ENCODE measurements at regions not wholly inside any gene's neighbourhood (a gene's known extent, or its start where the extent isn't known, plus 50 kb on each side); places are given as distances from the start of the nearest gene placed in this dataset.

GRCh38 chr1:30129421-30130055 lies 593.8 kb downstream of the MATN1 start:
- Histone ChIP-seq H3K4me1 (no peaks in the 10 kb centered on the region), H3K36me3 (no peaks in the 10 kb centered on the region), H3K4me3 (no peak overlapping the region), H3K27ac (no peak overlapping the region), H3K27me3 (0 out of 2 replicates have a peak, but pooled peaks cover 3% of the 10 kb centered on the region), H3K9me3 (replicated peaks) (no peaks in the 10 kb centered on the region)
- DNase-seq, result no peak

GRCh38 chr1:30129001-30129408 lies 594.4 kb downstream of the MATN1 start:
- no peak for DNase-seq
- H3K4me1 ChIP-seq, result no peaks in the 10 kb centered on the region

GRCh38 chr1:30126848-30127247 lies 596.5 kb downstream of the MATN1 start:
- no peaks in the 10 kb centered on the region for H3K36me3 ChIP-seq
- no peak for DNase-seq
- H3K4me1 ChIP-seq, result no peaks in the 10 kb centered on the region
- H3K9me3 ChIP-seq (replicated peaks), result no peaks in the 10 kb centered on the region
- no peak overlapping the region for H3K27ac ChIP-seq
- H3K27me3 ChIP-seq, result no peaks in the 10 kb centered on the region
- no peak overlapping the region for H3K4me3 ChIP-seq

More at GRCh38 chr1:30129001-30129408, 594.4 kb downstream of the MATN1 start:
- Histone ChIP-seq H3K4me3 (no peak overlapping the region), H3K27me3 (0 out of 2 replicates have a peak, but pooled peaks cover 3% of the 10 kb centered on the region), H3K9me3 (replicated peaks) (no peaks in the 10 kb centered on the region), H3K27ac (no peak overlapping the region), H3K36me3 (no peaks in the 10 kb centered on the region)

GRCh38 chr1:30125821-30126170 lies 597.6 kb downstream of the MATN1 start:
- Histone ChIP-seq H3K9me3 (replicated peaks) (no peaks in the 10 kb centered on the region), H3K4me1 (no peaks in the 10 kb centered on the region), H3K27me3 (peaks cover 2% of the 10 kb centered on the region; the same call in 1 of the 2 replicates), H3K36me3 (no peaks in the 10 kb centered on the region), H3K27ac (no peak overlapping the region), H3K4me3 (no peak overlapping the region)
- no peak for DNase-seq

GRCh38 chr1:30125021-30125820 lies 598.2 kb downstream of the MATN1 start:
- Histone ChIP-seq H3K4me1 (no peaks in the 10 kb centered on the region), H3K36me3 (no peaks in the 10 kb centered on the region), H3K9me3 (replicated peaks) (no peaks in the 10 kb centered on the region), H3K27me3 (peaks cover 7% of the 10 kb centered on the region; the same call in 1 of the 2 replicates), H3K27ac (no peak overlapping the region), H3K4me3 (no peak overlapping the region)
- DNase-seq, result no peak

GRCh38 chr1:30123896-30124295 lies 599.5 kb downstream of the MATN1 start:
- Histone ChIP-seq H3K36me3 (no peaks in the 10 kb centered on the region), H3K27me3 (peaks cover 7% of the 10 kb centered on the region; the same call in 1 of the 2 replicates), H3K4me1 (no peaks in the 10 kb centered on the region), H3K4me3 (no peak overlapping the region), H3K27ac (no peak overlapping the region), H3K9me3 (replicated peaks) (no peaks in the 10 kb centered on the region)
- DNase-seq, result no peak

GRCh38 chr1:30123036-30123435 lies 600.3 kb downstream of the MATN1 start:
- Histone ChIP-seq H3K9me3 (replicated peaks) (no peaks in the 10 kb centered on the region), H3K36me3 (no peaks in the 10 kb centered on the region), H3K4me3 (no peak overlapping the region)

GRCh38 chr1:30120245-30121000 lies 603.0 kb downstream of the MATN1 start:
- Histone ChIP-seq H3K9me3 (replicated peaks) (no peaks in the 10 kb centered on the region), H3K36me3 (no peaks in the 10 kb centered on the region), H3K4me1 (no peaks in the 10 kb centered on the region), H3K27ac (no peak overlapping the region), H3K27me3 (peaks cover 7% of the 10 kb centered on the region; the same call in 1 of the 2 replicates), H3K4me3 (no peak overlapping the region)
- no peak for DNase-seq

More at GRCh38 chr1:30123036-30123435, 600.3 kb downstream of the MATN1 start:
- peaks cover 7% of the 10 kb centered on the region; the same call in 1 of the 2 replicates for H3K27me3 ChIP-seq
- no peaks in the 10 kb centered on the region for H3K4me1 ChIP-seq
- H3K27ac ChIP-seq, result no peak overlapping the region
- no peak for DNase-seq

- no peaks in the 10 kb centered on the region for H3K4me1 ChIP-seq
- H3K4me3 ChIP-seq, result no peak overlapping the region
- peaks cover 7% of the 10 kb centered on the region; the same call in 1 of the 2 replicates for H3K27me3 ChIP-seq
- DNase-seq, result no peak
- H3K27ac ChIP-seq, result no peak overlapping the region
- H3K9me3 ChIP-seq (replicated peaks), result no peaks in the 10 kb centered on the region
- no peaks in the 10 kb centered on the region for H3K36me3 ChIP-seq
These were observed 605.7 kb downstream of the MATN1 start for GRCh38 chr1:30117685-30118084.

GRCh38 chr1:30111431-30111830 lies 612.0 kb downstream of the MATN1 start:
- peak; percentile 40 to 66 for DNase-seq
- H3K36me3 ChIP-seq, result no peaks in the 10 kb centered on the region

GRCh38 chr1:30110846-30111245 lies 612.5 kb downstream of the MATN1 start:
- Histone ChIP-seq H3K4me3 (no peak overlapping the region), H3K9me3 (replicated peaks) (no peaks in the 10 kb centered on the region), H3K27ac (no peak overlapping the region)

More at GRCh38 chr1:30111431-30111830, 612.0 kb downstream of the MATN1 start:
- Histone ChIP-seq H3K9me3 (replicated peaks) (no peaks in the 10 kb centered on the region), H3K4me1 (no peaks in the 10 kb centered on the region), H3K27me3 (peaks cover 17% of the 10 kb centered on the region), H3K4me3 (no peak overlapping the region), H3K27ac (no peak overlapping the region)

GRCh38 chr1:30109853-30110252 lies 613.5 kb downstream of the MATN1 start:
- H3K36me3 ChIP-seq, result no peaks in the 10 kb centered on the region
- H3K4me1 ChIP-seq, result no peaks in the 10 kb centered on the region
- H3K4me3 ChIP-seq, result no peak overlapping the region
- no peaks in the 10 kb centered on the region for H3K9me3 ChIP-seq (replicated peaks)
- DNase-seq, result no peak
- H3K27ac ChIP-seq, result no peak overlapping the region
- H3K27me3 ChIP-seq, result peaks cover 17% of the 10 kb centered on the region

More at GRCh38 chr1:30110846-30111245, 612.5 kb downstream of the MATN1 start:
- no peak for DNase-seq
- Histone ChIP-seq H3K4me1 (no peaks in the 10 kb centered on the region), H3K36me3 (no peaks in the 10 kb centered on the region), H3K27me3 (peaks cover 17% of the 10 kb centered on the region)

- Histone ChIP-seq H3K27ac (no peak overlapping the region), H3K4me3 (no peak overlapping the region), H3K36me3 (no peaks in the 10 kb centered on the region), H3K4me1 (no peaks in the 10 kb centered on the region), H3K9me3 (replicated peaks) (no peaks in the 10 kb centered on the region), H3K27me3 (peaks cover 17% of the 10 kb centered on the region)
- DNase-seq, result no peak
These were observed 615.2 kb downstream of the MATN1 start for GRCh38 chr1:30108186-30108585.

- Histone ChIP-seq H3K9me3 (replicated peaks) (no peaks in the 10 kb centered on the region), H3K4me3 (no peak overlapping the region), H3K27ac (no peak overlapping the region), H3K27me3 (peaks cover 10% of the 10 kb centered on the region), H3K4me1 (no peaks in the 10 kb centered on the region), H3K36me3 (no peaks in the 10 kb centered on the region)
- peak; percentile 49 to 59 for DNase-seq
These were observed 617.3 kb downstream of the MATN1 start for GRCh38 chr1:30106125-30106524.

GRCh38 chr1:30104551-30104950 lies 618.8 kb downstream of the MATN1 start:
- DNase-seq, result no peak
- no peak overlapping the region for H3K4me3 ChIP-seq
- no peak overlapping the region for H3K27ac ChIP-seq
- H3K36me3 ChIP-seq, result no peaks in the 10 kb centered on the region
- H3K4me1 ChIP-seq, result no peaks in the 10 kb centered on the region
- peaks cover 4% of the 10 kb centered on the region for H3K27me3 ChIP-seq
- no peaks in the 10 kb centered on the region for H3K9me3 ChIP-seq (replicated peaks)
